ENCODE measurements at regions not wholly inside any gene's neighbourhood (a gene's known extent, or its start where the extent isn't known, plus 50 kb on each side); places are given as distances from the start of the nearest gene placed in this dataset.

GRCh38 chr9:126160067-126160853 is 166.4 kb upstream of the MVB12B start (continued):
- no peak for TF ChIP-seq FOXP4 (CRISPR knock-in tag; IDR thresholded peaks at IDR 0.05; ENCODE audit: borderline replicate concordance)
- no peak for TF ChIP-seq ZNF586 (CRISPR knock-in tag; conservative IDR thresholded peaks at IDR 0.05)
- no peak for TF ChIP-seq SNRNP70 (optimal IDR thresholded peaks at IDR 0.05; ENCODE audit: low read depth, low read length)
- TF ChIP-seq GABPB1 (CRISPR knock-in tag; IDR thresholded peaks at IDR 0.05): no peak

GRCh38 chr9:126160854-126161329 is 165.7 kb upstream of the MVB12B start:
- 0% methylated on average over 1 of the region's 1 CpG for WGBS (ENCODE audit: insufficient coverage, low coverage, missing lambda C conversion rate)
- Histone ChIP-seq H3K79me2 (ENCODE audit: control insufficient read depth, insufficient read depth, low read length) (no peaks in the 10 kb centered on the region), H3K27me3 (ENCODE audit: control insufficient read depth in 2 of 2, insufficient read depth in 2 of 2, low read length in 2 of 2) (peaks cover 7 to 62% of the 10 kb centered on the region in 2 experiments; a peak in 4 of 5 replicates), H3K27ac (ENCODE audit: extremely low read depth, low read depth, low read length) (no peak overlapping the region), H3K4me3 (no peak overlapping the region), H4K20me1 (replicated peaks; ENCODE audit: control insufficient read depth, insufficient read depth, low read length) (no peaks in the 10 kb centered on the region; the same call in 1 of the 2 replicates), H3K36me3 (ENCODE audit: control insufficient read depth, insufficient read depth, low read length) (no peaks in the 10 kb centered on the region), H3K4me1 (replicated peaks in 1 of 2; ENCODE audit: control insufficient read depth in 2 of 2, insufficient read depth in 2 of 2, low read length in 2 of 2) (no peaks in the 10 kb centered on the region), H2AFZ (ENCODE audit: low read depth, low read length) (no peak overlapping the region), H3K9me3 (replicated peaks; ENCODE audit: control insufficient read depth, insufficient read depth, low read depth, low read length) (no peaks in the 10 kb centered on the region), H3K4me2 (ENCODE audit: insufficient read depth, low read length) (no peak overlapping the region), H3K9me1 (ENCODE audit: control insufficient read depth, insufficient read depth, low read length) (no peaks in the 10 kb centered on the region), H3K9ac (ENCODE audit: insufficient read depth in 1 of 2, low read depth in 2 of 2, low read length in 2 of 2) (no peak overlapping the region)
- no peak for ATAC-seq
- no peak for FAIRE-seq
- intact Hi-C loops (cut with micrococcal nuclease) (no loop called here), in situ Hi-C loops (cut with MboI) (no loop called here)
- TF ChIP-seq ZNF512 (tag; IDR thresholded peaks at IDR 0.05) (peak; percentile 79), CBX8 (IDR thresholded peaks at IDR 0.05; ENCODE audit: borderline replicate concordance, extremely low read depth, low read depth, low read length, poor library complexity, severe bottlenecking) (no peak)
- DNase-seq (ENCODE audit: extremely low read depth in 1 of 4, low spot score in 3 of 4): no peak
- ChIA-PET CTCF (ENCODE audit: low intra/inter-chr PET ratio) (no interaction called here), POLR2A (no interaction called here)
- BruUV-seq (replicated peaks): no TSS peak

All from K562 (cell line).